Activated CD8-positive, alpha-beta T cell treated with anti-CD3 and anti-CD28 coated beads for 36 hours (primary cell): ENCODE measurements at regions not wholly inside any gene's neighbourhood (a gene's known extent, or its start where the extent isn't known, plus 50 kb on each side); places are given as distances from the start of the nearest gene placed in this dataset.

Experiments
- ATAC-seq: fragments of 200-7000 bp; cut with Tn5 transposase; one replicate; pipeline ENCODE4 v1.10.0; 2021; ENCODE audit warnings: mild to moderate bottlenecking, moderate library complexity
- CTCF ChIA-PET: fragments of 350-600 bp; sonication (Branson Sonifier 250); formaldehyde crosslinking; loops from one replicate; lab custom pipeline; 2021; ENCODE audit warnings: antibody characterized with exemption; lab: Charles Lee
- POLR2A ChIA-PET: fragments of 350-600 bp; sonication (Branson Sonifier 250); formaldehyde crosslinking; loops from one replicate; lab custom pipeline; 2021; ENCODE audit warnings: antibody characterized with exemption; lab: Charles Lee
- DNase-seq: peaks from one replicate; pipeline ENCODE4 v3.0.0-alpha.2; 2020
- H3K27ac Mint-ChIP-seq: one replicate; pipeline ENCODE4 v1.8.0; 2021; ENCODE audit warnings: mild to moderate bottlenecking, mixed read lengths
- H3K27me3 Mint-ChIP-seq: one replicate; pipeline ENCODE4 v1.8.0; 2021; ENCODE audit warnings: mixed read lengths
- H3K36me3 Mint-ChIP-seq: one replicate; pipeline ENCODE4 v1.8.0; 2021; ENCODE audit warnings: low read depth, mixed read lengths
- H3K4me1 Mint-ChIP-seq: one replicate; pipeline ENCODE4 v1.8.0; 2021; ENCODE audit warnings: low read depth, mixed read lengths
- H3K4me3 Mint-ChIP-seq: one replicate; pipeline ENCODE4 v1.8.0; 2021; ENCODE audit warnings: mild to moderate bottlenecking, moderate library complexity, mixed read lengths
- H3K9me3 Mint-ChIP-seq: one replicate; pipeline ENCODE4 v1.8.0; 2021; ENCODE audit warnings: mixed read lengths
- CTCF ChIP-seq: fragments of 200-600 bp; IDR thresholded peaks from one replicate; pipeline ENCODE4 v1.8.0; 2022; ENCODE audit warnings: antibody characterized with exemption, mild to moderate bottlenecking
- intact Hi-C: fragments of 100-400 bp; cut with micrococcal nuclease; formaldehyde crosslinking; loops from one replicate; pipeline ENCODE4 v1.10.0; 2022

GRCh38 chr2:34552337-34552736 is 953.2 kb upstream of the FAM98A start:
- Mint-ChIP-seq H3K27me3 (no peaks in the 10 kb centered on the region), H3K36me3 (no peaks in the 10 kb centered on the region), H3K9me3 (peaks cover 5% of the 10 kb centered on the region), H3K27ac (no peak overlapping the region), H3K4me1 (no peaks in the 10 kb centered on the region), H3K4me3 (no peak overlapping the region)
- intact Hi-C loops, result no loop called here
- CTCF ChIA-PET, result no interaction called here
- DNase-seq (no peak), ATAC-seq (no peak)
- no peak for TF ChIP-seq CTCF
- POLR2A ChIA-PET, result no interaction called here

GRCh38 chr2:34549710-34550345 is 950.7 kb upstream of the FAM98A start:
- intact Hi-C loops, result no loop called here
- Mint-ChIP-seq H3K4me1 (no peaks in the 10 kb centered on the region), H3K27ac (no peak overlapping the region), H3K9me3 (peaks cover 9% of the 10 kb centered on the region), H3K36me3 (no peaks in the 10 kb centered on the region), H3K27me3 (no peaks in the 10 kb centered on the region), H3K4me3 (no peak overlapping the region)
- TF ChIP-seq CTCF, result no peak
- POLR2A ChIA-PET, result no interaction called here
- ATAC-seq (no peak), DNase-seq (no peak)
- CTCF ChIA-PET, result no interaction called here

- Mint-ChIP-seq H3K4me3 (no peak overlapping the region), H3K4me1 (no peaks in the 10 kb centered on the region), H3K27ac (no peak overlapping the region), H3K27me3 (no peaks in the 10 kb centered on the region), H3K9me3 (peaks cover 9% of the 10 kb centered on the region), H3K36me3 (no peaks in the 10 kb centered on the region)
- DNase-seq, result no peak
- TF ChIP-seq CTCF, result no peak
- POLR2A ChIA-PET, result interaction anchor here (0.9 kb wide), 1 partner anchor 16 kb away, joined by 3 read pairs; no protein-coding TSS in a partner anchor
- ATAC-seq, result no peak
- CTCF ChIA-PET, result no interaction called here
- intact Hi-C loops, result no loop called here
Observed at GRCh38 chr2:34547900-34548299, 948.8 kb upstream of the FAM98A start.

GRCh38 chr2:34547340-34547739 is 948.2 kb upstream of the FAM98A start:
- Mint-ChIP-seq H3K36me3 (no peaks in the 10 kb centered on the region), H3K4me3 (no peak overlapping the region), H3K4me1 (no peaks in the 10 kb centered on the region), H3K27ac (no peak overlapping the region), H3K27me3 (no peaks in the 10 kb centered on the region), H3K9me3 (peaks cover 9% of the 10 kb centered on the region)
- ChIA-PET CTCF (no interaction called here), POLR2A (interaction anchor here (0.9 kb wide), 1 partner anchor 16 kb away, joined by 3 read pairs; no protein-coding TSS in a partner anchor)
- ATAC-seq, result no peak
- no peak for TF ChIP-seq CTCF
- no peak for DNase-seq
- intact Hi-C loops, result no loop called here

- H3K36me3 Mint-ChIP-seq, result no peaks in the 10 kb centered on the region
- CTCF ChIA-PET, result no interaction called here
Observed at GRCh38 chr2:34545486-34546136, 946.5 kb upstream of the FAM98A start.

More at GRCh38 chr2:34545486-34546136, 946.5 kb upstream of the FAM98A start:
- POLR2A ChIA-PET, result no interaction called here
- DNase-seq, result no peak
- H3K4me3 Mint-ChIP-seq, result no peak overlapping the region
- no peak for ATAC-seq
- no peaks in the 10 kb centered on the region for H3K27me3 Mint-ChIP-seq
- no peak overlapping the region for H3K27ac Mint-ChIP-seq
- no peaks in the 10 kb centered on the region for H3K4me1 Mint-ChIP-seq
- no peak for TF ChIP-seq CTCF
- intact Hi-C loops, result no loop called here
- peaks cover 14% of the 10 kb centered on the region for H3K9me3 Mint-ChIP-seq
